ENCODE measurements at regions not wholly inside any gene's neighbourhood (a gene's known extent, or its start where the extent isn't known, plus 50 kb on each side); places are given as distances from the start of the nearest gene placed in this dataset.

DNA sequence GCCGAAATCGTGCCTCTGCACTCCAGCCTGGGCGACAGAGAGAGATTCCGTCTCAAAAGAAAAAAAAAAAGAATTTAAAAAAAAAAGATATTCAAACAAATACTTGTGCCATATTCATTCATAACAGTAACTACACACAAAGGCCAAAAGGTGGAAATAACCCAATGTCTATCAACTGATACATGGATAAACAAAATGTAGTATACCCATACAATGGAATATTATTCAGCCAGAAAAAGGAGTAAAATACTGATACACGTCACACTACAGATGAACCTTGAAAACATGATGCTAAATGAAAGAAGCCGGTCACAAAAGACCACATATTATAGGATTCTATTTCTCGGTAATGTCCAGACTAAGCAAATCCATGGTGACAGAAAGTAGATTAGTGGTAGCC lies 109.4 kb upstream of the SOD1 start:
- TF ChIP-seq, protein P1, sequence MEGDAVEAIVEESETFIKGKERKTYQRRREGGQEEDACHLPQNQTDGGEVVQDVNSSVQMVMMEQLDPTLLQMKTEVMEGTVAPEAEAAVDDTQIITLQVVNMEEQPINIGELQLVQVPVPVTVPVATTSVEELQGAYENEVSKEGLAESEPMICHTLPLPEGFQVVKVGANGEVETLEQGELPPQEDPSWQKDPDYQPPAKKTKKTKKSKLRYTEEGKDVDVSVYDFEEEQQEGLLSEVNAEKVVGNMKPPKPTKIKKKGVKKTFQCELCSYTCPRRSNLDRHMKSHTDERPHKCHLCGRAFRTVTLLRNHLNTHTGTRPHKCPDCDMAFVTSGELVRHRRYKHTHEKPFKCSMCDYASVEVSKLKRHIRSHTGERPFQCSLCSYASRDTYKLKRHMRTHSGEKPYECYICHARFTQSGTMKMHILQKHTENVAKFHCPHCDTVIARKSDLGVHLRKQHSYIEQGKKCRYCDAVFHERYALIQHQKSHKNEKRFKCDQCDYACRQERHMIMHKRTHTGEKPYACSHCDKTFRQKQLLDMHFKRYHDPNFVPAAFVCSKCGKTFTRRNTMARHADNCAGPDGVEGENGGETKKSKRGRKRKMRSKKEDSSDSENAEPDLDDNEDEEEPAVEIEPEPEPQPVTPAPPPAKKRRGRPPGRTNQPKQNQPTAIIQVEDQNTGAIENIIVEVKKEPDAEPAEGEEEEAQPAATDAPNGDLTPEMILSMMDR (IDR thresholded peaks at IDR 0.05; ENCODE audit: poor library complexity, severe bottlenecking): no peak
- TF ChIP-seq RAD21 (conservative IDR thresholded peaks at IDR 0.05): no peak

Measured in neural cell (in vitro differentiated cells).